ENCODE measurements at regions not wholly inside any gene's neighbourhood (a gene's known extent, or its start where the extent isn't known, plus 50 kb on each side); places are given as distances from the start of the nearest gene placed in this dataset.

DNA sequence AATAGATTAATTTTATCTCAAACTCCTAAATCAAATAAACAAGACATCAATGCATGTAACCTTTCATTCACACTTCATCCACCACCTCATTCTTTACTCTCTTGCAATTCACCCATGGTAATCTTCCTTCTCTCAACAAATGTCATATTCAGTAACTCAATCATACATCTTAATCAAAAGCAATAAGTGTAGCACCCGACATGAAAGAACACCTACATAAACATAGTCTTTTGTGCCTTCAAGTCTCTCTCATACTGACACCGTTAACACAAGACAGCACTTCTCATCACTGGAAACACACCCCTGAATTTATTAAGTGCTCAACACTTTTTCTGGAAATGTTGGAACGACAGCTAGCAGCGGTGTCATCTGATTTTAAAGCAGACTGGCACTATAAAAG is 225.9 kb downstream of the TTLL7 start:
- Histone ChIP-seq H3K4me1 (ENCODE audit: low read depth) (no peaks in the 10 kb centered on the region), H3K36me3 (no peaks in the 10 kb centered on the region), H3K9me3 (ENCODE audit: low read depth) (no peaks in the 10 kb centered on the region), H3K27me3 (no peaks in the 10 kb centered on the region), H3K4me3 (no peak overlapping the region), H3K27ac (no peak overlapping the region)
- no peak for DNase-seq (ENCODE audit: low read depth in 1 of 2, low spot score in 1 of 2)
- TF ChIP-seq, protein P1, sequence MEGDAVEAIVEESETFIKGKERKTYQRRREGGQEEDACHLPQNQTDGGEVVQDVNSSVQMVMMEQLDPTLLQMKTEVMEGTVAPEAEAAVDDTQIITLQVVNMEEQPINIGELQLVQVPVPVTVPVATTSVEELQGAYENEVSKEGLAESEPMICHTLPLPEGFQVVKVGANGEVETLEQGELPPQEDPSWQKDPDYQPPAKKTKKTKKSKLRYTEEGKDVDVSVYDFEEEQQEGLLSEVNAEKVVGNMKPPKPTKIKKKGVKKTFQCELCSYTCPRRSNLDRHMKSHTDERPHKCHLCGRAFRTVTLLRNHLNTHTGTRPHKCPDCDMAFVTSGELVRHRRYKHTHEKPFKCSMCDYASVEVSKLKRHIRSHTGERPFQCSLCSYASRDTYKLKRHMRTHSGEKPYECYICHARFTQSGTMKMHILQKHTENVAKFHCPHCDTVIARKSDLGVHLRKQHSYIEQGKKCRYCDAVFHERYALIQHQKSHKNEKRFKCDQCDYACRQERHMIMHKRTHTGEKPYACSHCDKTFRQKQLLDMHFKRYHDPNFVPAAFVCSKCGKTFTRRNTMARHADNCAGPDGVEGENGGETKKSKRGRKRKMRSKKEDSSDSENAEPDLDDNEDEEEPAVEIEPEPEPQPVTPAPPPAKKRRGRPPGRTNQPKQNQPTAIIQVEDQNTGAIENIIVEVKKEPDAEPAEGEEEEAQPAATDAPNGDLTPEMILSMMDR (IDR thresholded peaks at IDR 0.05; ENCODE audit: low read depth, low read length) = no peak

DNA sequence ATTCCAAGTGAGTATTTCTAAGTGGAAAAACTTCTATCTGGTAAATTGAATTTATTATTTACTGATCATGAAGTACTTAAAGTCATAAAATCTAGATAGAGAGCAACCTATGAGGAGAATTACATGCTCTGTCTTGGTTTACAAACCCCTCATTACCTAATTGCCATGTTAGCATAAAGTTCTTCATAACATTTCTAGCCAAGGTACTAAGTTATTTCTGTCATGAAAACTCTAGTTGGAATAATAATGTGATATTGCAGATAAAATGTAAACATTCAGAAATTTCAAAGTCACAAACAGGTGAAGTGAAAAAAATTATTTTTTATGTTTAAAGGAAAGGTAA is 228.6 kb downstream of the TTLL7 start:
- H3K4me1 ChIP-seq (ENCODE audit: low read depth) = no peaks in the 10 kb centered on the region
- no peak overlapping the region for H3K4me3 ChIP-seq
- H3K9me3 ChIP-seq (ENCODE audit: low read depth) = no peaks in the 10 kb centered on the region
- H3K27ac ChIP-seq = no peak overlapping the region
- DNase-seq (ENCODE audit: low read depth in 1 of 2, low spot score in 1 of 2) = no peak
- TF ChIP-seq, protein P1 (IDR thresholded peaks at IDR 0.05; ENCODE audit: low read depth, low read length) = no peak
- H3K27me3 ChIP-seq = no peaks in the 10 kb centered on the region
- H3K36me3 ChIP-seq = no peaks in the 10 kb centered on the region

DNA sequence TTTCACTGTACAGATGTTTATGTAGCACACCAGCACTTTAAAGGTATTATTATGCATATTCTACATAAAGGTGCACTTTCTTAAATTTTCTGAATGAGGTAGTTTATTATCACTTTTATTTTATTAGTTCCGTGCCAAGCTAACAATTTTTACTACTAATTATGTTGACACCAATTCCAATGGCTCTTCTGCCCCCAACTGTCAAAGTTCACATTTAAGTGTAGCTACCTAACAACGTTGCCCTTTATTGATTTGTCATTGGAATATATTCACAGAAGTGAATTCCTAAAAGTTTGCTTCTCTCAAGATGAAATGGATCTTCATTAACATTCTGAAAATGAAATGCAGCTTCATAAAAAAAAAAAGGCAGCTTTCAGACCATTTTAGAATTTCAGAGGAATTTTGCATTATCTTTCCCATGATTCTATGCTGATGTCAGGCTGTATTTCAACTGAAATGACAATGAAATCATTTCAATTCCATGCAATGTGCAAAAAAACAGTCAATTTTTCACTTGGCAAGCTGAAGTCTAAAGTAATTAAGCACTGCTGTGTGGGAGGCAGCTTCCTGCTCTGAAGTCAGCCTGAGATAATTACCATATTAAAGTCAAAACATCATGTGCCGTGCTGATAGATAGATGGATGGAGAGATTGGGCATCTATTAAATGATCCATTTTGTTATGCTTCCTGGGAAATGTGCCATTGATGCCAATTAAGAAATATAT is 229.2 kb downstream of the TTLL7 start:
- no peaks in the 10 kb centered on the region for H3K4me1 ChIP-seq (ENCODE audit: low read depth)
- H3K4me3 ChIP-seq = no peak overlapping the region
- H3K36me3 ChIP-seq = no peaks in the 10 kb centered on the region
- H3K9me3 ChIP-seq (ENCODE audit: low read depth) = no peaks in the 10 kb centered on the region
- DNase-seq (ENCODE audit: low read depth in 1 of 2, low spot score in 1 of 2) = no peak
- no peak overlapping the region for H3K27ac ChIP-seq
- H3K27me3 ChIP-seq = no peaks in the 10 kb centered on the region
- TF ChIP-seq, protein P1 (IDR thresholded peaks at IDR 0.05; ENCODE audit: low read depth, low read length) = no peak

DNA sequence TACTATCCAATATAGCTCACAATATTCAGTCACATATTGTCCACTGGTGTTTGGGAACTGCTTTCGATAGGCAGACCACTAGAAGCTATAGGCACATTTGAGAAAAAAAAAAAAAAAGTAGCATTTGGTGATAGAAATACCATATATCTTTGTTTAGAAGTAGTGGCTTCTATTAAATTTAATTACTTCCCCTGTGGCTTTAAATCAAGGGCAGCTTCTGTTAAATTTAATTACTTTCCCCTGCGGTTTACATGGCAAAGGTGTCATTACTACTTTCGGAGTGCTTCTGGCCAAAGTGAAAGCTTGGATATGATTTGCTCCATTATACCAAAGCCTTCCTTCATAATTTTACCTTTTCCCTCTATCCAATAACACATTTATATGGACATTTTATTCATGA is 229.9 kb downstream of the TTLL7 start:
- TF ChIP-seq, protein P1 (IDR thresholded peaks at IDR 0.05; ENCODE audit: low read depth, low read length) = no peak
- no peak overlapping the region for H3K4me3 ChIP-seq
- H3K27me3 ChIP-seq = no peaks in the 10 kb centered on the region
- H3K27ac ChIP-seq = no peak overlapping the region
- H3K9me3 ChIP-seq (ENCODE audit: low read depth) = no peaks in the 10 kb centered on the region
- H3K36me3 ChIP-seq = no peaks in the 10 kb centered on the region
- no peaks in the 10 kb centered on the region for H3K4me1 ChIP-seq (ENCODE audit: low read depth)
- DNase-seq (ENCODE audit: low read depth in 1 of 2, low spot score in 1 of 2) = no peak

DNA sequence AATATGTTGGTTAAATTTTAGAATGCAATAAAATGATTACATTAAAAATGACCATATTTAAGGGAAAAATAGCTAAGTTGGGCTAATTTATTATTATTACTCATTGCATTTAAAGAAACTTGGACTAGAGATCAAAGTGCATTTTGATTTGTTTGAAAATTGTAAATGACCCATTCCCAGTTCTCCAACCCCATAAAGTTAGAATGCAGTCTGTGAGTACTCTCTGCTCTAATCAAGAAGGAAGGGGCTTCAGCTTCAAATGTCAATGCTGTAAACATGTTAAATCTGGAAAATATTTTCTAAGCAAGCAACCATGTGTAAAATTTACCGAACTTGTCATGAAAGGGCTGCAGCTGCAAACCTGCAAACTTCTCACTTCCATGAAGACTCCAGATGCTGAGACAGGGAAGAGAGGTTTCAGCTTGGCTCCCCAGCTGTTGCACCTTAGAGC is 232.7 kb downstream of the TTLL7 start:
- no peak overlapping the region for H3K4me3 ChIP-seq
- H3K36me3 ChIP-seq = no peaks in the 10 kb centered on the region
- no peaks in the 10 kb centered on the region for H3K27me3 ChIP-seq
- no peak for DNase-seq (ENCODE audit: low read depth in 1 of 2, low spot score in 1 of 2)
- no peak overlapping the region for H3K27ac ChIP-seq
- peaks cover 4% of the 10 kb centered on the region for H3K4me1 ChIP-seq (ENCODE audit: low read depth)
- H3K9me3 ChIP-seq (ENCODE audit: low read depth) = no peaks in the 10 kb centered on the region
- TF ChIP-seq, protein P1 (IDR thresholded peaks at IDR 0.05; ENCODE audit: low read depth, low read length) = no peak
